NCI-H146 treated with DMSO at 0.1 percent for 48 hours (cell line): ENCODE measurements at regions not wholly inside any gene's neighbourhood (a gene's known extent, or its start where the extent isn't known, plus 50 kb on each side); places are given as distances from the start of the nearest gene placed in this dataset.
A peak's percentile ranks its signal among the peaks of the same experiment; 100 is the strongest.
"Not testable (repeated sequence)": the region's sequence is repeated elsewhere in the genome, so short reads cannot be mapped to it uniquely, and the experiment has no call there.

ENCODE experiments used
- DNase-seq: peaks from one replicate; lab custom pipeline; 2025; ENCODE audit not compliant: unreplicated experiment; lab: John Stamatoyannopoulos, UW

GRCh38 chr13:81017513-81018152 is 676.7 kb upstream of the SPRY2 start:
- DNase-seq = peak; percentile 20

GRCh38 chr13:81012031-81012430 is 671.1 kb upstream of the SPRY2 start:
- DNase-seq = no peak

GRCh38 chr13:81001828-81002385 is 661.0 kb upstream of the SPRY2 start:
- no peak for DNase-seq

- not testable (repeated sequence) for DNase-seq
Observed at GRCh38 chr13:80998603-80999002, 657.7 kb upstream of the SPRY2 start.

GRCh38 chr13:80989747-80990146 is 648.8 kb upstream of the SPRY2 start:
- DNase-seq = no peak

- DNase-seq = no peak
Observed at GRCh38 chr13:80989241-80989640, 648.3 kb upstream of the SPRY2 start.

GRCh38 chr13:80988391-80989151 is 647.6 kb upstream of the SPRY2 start:
- DNase-seq = no peak

GRCh38 chr13:80979035-80979641 is 638.2 kb upstream of the SPRY2 start:
- peak; percentile 68 for DNase-seq

GRCh38 chr13:80977168-80977567 is 636.2 kb upstream of the SPRY2 start:
- no peak for DNase-seq

- no peak for DNase-seq
Observed at GRCh38 chr13:80975903-80976302, 635.0 kb upstream of the SPRY2 start.

GRCh38 chr13:80973721-80974120 is 632.8 kb upstream of the SPRY2 start:
- no peak for DNase-seq

- no peak for DNase-seq
Observed at GRCh38 chr13:80972857-80973478, 632.0 kb upstream of the SPRY2 start.

- DNase-seq = no peak
Observed at GRCh38 chr13:80965097-80965496, 624.2 kb upstream of the SPRY2 start.

- DNase-seq = no peak
Observed at GRCh38 chr13:80962855-80963254, 621.9 kb upstream of the SPRY2 start.

GRCh38 chr13:80962173-80962572 is 621.2 kb upstream of the SPRY2 start:
- no peak for DNase-seq

- no peak for DNase-seq
Observed at GRCh38 chr13:80957019-80957655, 616.2 kb upstream of the SPRY2 start.

GRCh38 chr13:80955501-80955900 is 614.6 kb upstream of the SPRY2 start:
- no peak for DNase-seq

- no peak for DNase-seq
Observed at GRCh38 chr13:80952158-80952557, 611.2 kb upstream of the SPRY2 start.

- no peak for DNase-seq
Observed at GRCh38 chr13:80946008-80946802, 605.3 kb upstream of the SPRY2 start.

- no peak for DNase-seq
Observed at GRCh38 chr13:80945328-80945727, 604.4 kb upstream of the SPRY2 start.
